Parathyroid adenoma (tissue), 2 donors: ENCODE measurements at regions not wholly inside any gene's neighbourhood (a gene's known extent, or its start where the extent isn't known, plus 50 kb on each side); places are given as distances from the start of the nearest gene placed in this dataset.

Experiments used
- H2AFZ ChIP-seq: fragments of 300-600 bp; sonication (generic); one replicate; pipeline ENCODE4 v1.7.0; 2017; ENCODE audit warnings: antibody characterized with exemption, mild to moderate bottlenecking
- H3K27ac ChIP-seq: fragments of 300-600 bp; sonication (generic); one replicate; pipeline ENCODE4 v1.7.0; 2017
- H3K27me3 ChIP-seq: fragments of 300-600 bp; sonication (generic); one replicate; pipeline ENCODE4 v1.7.0; 2017; ENCODE audit warnings: low read length; ENCODE audit not compliant: control insufficient read depth, insufficient read depth
- H3K36me3 ChIP-seq: fragments of 300-600 bp; sonication (generic); one replicate; pipeline ENCODE4 v1.7.0; 2017; ENCODE audit warnings: low read length; ENCODE audit not compliant: control insufficient read depth, insufficient read depth
- H3K4me1 ChIP-seq: fragments of 300-600 bp; sonication (generic); one replicate; pipeline ENCODE4 v1.7.0; 2017; ENCODE audit warnings: control low read depth
- H3K4me2 ChIP-seq: fragments of 300-600 bp; sonication (generic); one replicate; pipeline ENCODE4 v1.7.0; 2017; ENCODE audit warnings: low read length
- H3K4me3 ChIP-seq: fragments of 300-600 bp; sonication (generic); one replicate; pipeline ENCODE4 v1.7.0; 2017; ENCODE audit warnings: low read depth, low read length
- H3K79me2 ChIP-seq: fragments of 300-600 bp; sonication (generic); one replicate; pipeline ENCODE4 v1.7.0; 2017; ENCODE audit warnings: control low read depth
- H3K9ac ChIP-seq: fragments of 300-600 bp; sonication (generic); one replicate; pipeline ENCODE4 v1.7.0; 2017; ENCODE audit warnings: mild to moderate bottlenecking
- H3K9me3 ChIP-seq: fragments of 300-600 bp; sonication (generic); one replicate; pipeline ENCODE4 v1.7.0; 2017; ENCODE audit warnings: low read length; ENCODE audit not compliant: control insufficient read depth
- TF ChIP-seq, protein P1 (sequence below): fragments of 300-600 bp; sonication (generic); IDR thresholded peaks from one replicate; pipeline ENCODE4 v1.7.0; 2017; ENCODE audit warnings: antibody characterized with exemption, mild to moderate bottlenecking
- donor health status: primary hyperparathyroidism.

DNA sequence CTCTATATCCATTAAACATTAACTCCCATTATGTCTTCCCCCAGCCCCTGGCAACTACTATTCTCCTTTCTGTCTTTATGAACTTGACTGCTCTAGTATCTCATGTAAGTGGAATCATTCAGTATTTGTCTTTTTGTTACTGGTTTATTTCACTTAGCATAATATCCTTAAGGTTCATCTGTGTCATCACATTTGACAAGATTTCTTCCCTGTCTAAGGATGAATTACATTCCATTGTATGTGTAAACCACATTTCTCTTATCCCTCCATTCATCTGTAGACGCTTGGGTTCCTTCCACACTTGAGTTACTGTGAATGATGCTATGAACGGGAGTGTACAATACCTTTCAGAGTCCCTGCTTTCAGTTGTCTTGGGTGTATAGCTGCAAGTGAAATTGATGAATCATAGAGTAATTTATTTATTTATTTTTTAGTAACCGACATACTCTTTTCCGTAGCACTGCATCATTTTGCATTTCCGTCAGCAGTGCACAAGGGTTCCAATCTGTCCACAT, 399.7 kb upstream of the RBFOX1 start:
- H3K4me1 ChIP-seq = no peaks in the 10 kb centered on the region
- no peaks in the 10 kb centered on the region for H3K36me3 ChIP-seq
- H3K9me3 ChIP-seq = no peaks in the 10 kb centered on the region
- no peak overlapping the region for H2AFZ ChIP-seq
- TF ChIP-seq, protein P1, sequence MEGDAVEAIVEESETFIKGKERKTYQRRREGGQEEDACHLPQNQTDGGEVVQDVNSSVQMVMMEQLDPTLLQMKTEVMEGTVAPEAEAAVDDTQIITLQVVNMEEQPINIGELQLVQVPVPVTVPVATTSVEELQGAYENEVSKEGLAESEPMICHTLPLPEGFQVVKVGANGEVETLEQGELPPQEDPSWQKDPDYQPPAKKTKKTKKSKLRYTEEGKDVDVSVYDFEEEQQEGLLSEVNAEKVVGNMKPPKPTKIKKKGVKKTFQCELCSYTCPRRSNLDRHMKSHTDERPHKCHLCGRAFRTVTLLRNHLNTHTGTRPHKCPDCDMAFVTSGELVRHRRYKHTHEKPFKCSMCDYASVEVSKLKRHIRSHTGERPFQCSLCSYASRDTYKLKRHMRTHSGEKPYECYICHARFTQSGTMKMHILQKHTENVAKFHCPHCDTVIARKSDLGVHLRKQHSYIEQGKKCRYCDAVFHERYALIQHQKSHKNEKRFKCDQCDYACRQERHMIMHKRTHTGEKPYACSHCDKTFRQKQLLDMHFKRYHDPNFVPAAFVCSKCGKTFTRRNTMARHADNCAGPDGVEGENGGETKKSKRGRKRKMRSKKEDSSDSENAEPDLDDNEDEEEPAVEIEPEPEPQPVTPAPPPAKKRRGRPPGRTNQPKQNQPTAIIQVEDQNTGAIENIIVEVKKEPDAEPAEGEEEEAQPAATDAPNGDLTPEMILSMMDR = no peak
- H3K4me3 ChIP-seq = no peak overlapping the region
- no peak overlapping the region for H3K9ac ChIP-seq
- H3K27ac ChIP-seq = no peak overlapping the region
- H3K27me3 ChIP-seq = no peaks in the 10 kb centered on the region
- H3K4me2 ChIP-seq = no peak overlapping the region
- no peaks in the 10 kb centered on the region for H3K79me2 ChIP-seq

DNA sequence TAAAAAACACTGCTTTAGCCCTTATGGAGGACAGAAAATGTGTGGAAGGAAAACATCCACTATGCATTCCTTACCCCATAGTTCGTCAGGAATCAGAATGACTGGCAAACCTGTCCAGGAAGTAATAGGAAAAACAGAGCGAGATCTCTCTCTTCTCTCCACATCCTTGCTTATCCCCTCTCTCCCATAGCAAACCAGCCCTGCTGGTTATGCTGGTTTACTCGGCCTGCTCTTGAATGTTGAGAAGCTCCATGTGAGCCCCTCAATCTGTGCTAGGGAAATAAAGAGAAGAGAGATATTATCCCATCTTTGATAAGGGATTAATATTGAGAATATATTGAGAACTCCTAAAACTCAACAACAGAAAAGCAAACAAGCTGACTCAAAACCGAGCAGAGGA, 402.8 kb upstream of the RBFOX1 start:
- H2AFZ ChIP-seq = no peak overlapping the region
- TF ChIP-seq, protein P1 = no peak
- no peak overlapping the region for H3K27ac ChIP-seq
- no peak overlapping the region for H3K4me3 ChIP-seq
- H3K9ac ChIP-seq = no peak overlapping the region
- no peak overlapping the region for H3K4me2 ChIP-seq
- no peaks in the 10 kb centered on the region for H3K79me2 ChIP-seq
- no peaks in the 10 kb centered on the region for H3K27me3 ChIP-seq
- H3K4me1 ChIP-seq = no peaks in the 10 kb centered on the region
- H3K36me3 ChIP-seq = no peaks in the 10 kb centered on the region
- H3K9me3 ChIP-seq = no peaks in the 10 kb centered on the region

DNA sequence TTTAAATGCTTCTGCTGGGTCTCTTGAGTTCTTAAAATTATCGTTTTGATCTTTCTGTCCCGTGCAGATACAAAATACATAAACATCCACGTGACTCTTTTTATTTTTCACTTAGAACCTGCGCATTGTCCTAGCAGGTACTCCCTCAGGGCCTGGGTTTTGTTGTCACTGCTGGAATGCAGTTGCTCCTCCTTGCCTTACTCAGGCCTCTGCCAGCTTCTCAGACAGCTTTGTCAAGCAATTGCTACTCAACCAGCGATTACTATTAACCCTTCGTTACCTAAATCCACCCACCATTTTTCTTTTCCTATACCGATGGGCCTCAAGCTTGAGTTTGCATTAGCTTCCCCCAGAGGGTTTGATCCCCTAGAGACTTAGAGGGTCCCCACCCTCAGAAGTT, 405.9 kb upstream of the RBFOX1 start:
- no peaks in the 10 kb centered on the region for H3K36me3 ChIP-seq
- H3K27me3 ChIP-seq = no peaks in the 10 kb centered on the region
- H3K9ac ChIP-seq = no peak overlapping the region
- no peaks in the 10 kb centered on the region for H3K9me3 ChIP-seq
- H3K4me3 ChIP-seq = no peak overlapping the region
- no peak overlapping the region for H2AFZ ChIP-seq
- TF ChIP-seq, protein P1 = no peak
- no peaks in the 10 kb centered on the region for H3K4me1 ChIP-seq
- no peak overlapping the region for H3K4me2 ChIP-seq
- no peak overlapping the region for H3K27ac ChIP-seq
- no peaks in the 10 kb centered on the region for H3K79me2 ChIP-seq

DNA sequence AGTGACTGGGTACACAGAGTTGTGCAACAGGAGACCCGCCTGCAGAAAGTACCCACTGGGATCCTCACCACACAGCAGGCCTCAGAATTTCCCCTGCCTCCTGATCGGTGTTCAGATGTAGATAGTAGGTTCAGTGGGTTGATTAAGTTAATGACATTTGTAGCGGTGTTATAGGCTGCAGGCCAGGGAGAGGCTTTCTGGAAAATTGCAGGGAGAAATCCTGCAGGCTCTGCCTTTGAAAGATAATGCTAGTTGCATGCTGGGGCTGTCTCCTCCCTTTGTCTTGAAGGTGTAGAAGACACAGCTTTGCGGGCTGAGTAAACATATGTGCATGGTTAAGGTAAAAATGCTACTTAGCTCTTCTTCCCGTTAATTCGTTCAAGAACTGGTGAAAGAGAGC, 406.3 kb upstream of the RBFOX1 start:
- Histone ChIP-seq H3K79me2 (no peaks in the 10 kb centered on the region), H3K9me3 (no peaks in the 10 kb centered on the region), H3K4me1 (no peaks in the 10 kb centered on the region), H3K4me2 (no peak overlapping the region), H2AFZ (no peak overlapping the region), H3K27me3 (no peaks in the 10 kb centered on the region), H3K9ac (no peak overlapping the region), H3K36me3 (no peaks in the 10 kb centered on the region), H3K4me3 (no peak overlapping the region), H3K27ac (no peak overlapping the region)
- TF ChIP-seq, protein P1 = no peak

DNA sequence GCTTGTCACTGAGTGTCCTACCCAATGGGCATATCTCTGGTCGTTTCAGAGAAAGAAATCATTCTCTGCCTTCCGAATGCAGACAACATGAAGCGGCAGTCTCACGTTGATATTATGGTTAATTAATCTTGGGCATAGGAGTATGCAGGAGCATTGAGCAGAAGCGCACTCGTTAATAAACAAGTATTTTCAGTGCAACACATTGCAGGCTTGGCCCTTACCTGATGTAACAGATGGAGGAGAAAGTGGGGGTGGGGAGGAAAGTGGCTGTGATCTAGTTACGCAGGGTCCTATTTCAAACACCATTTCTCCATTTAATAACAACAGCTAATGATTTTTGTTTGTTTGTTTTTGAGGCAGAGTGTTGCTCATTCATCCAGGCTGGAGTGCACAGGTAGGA, 414.0 kb upstream of the RBFOX1 start:
- Histone ChIP-seq H3K27ac (no peak overlapping the region), H3K27me3 (no peaks in the 10 kb centered on the region), H3K9me3 (no peaks in the 10 kb centered on the region), H3K4me1 (no peaks in the 10 kb centered on the region), H2AFZ (no peak overlapping the region), H3K4me2 (no peak overlapping the region), H3K36me3 (no peaks in the 10 kb centered on the region), H3K4me3 (no peak overlapping the region), H3K79me2 (no peaks in the 10 kb centered on the region), H3K9ac (no peak overlapping the region)
- TF ChIP-seq, protein P1 = no peak
